SK-N-SH (cell line): ENCODE measurements at regions not wholly inside any gene's neighbourhood (a gene's known extent, or its start where the extent isn't known, plus 50 kb on each side); places are given as distances from the start of the nearest gene placed in this dataset.

Experiments
- CTCF ChIA-PET: fragments of 300-600, 350-600 bp; formaldehyde crosslinking; extraction: SDS; loops from one replicate; lab custom pipeline; 2021; lab: Yijun Ruan, JAX
- POLR2A ChIA-PET: fragments of 350-600 bp; sonication (Branson Sonifier 250); formaldehyde crosslinking; extraction: SDS; loops from one replicate; lab custom pipeline; 2020; ENCODE audit warnings: antibody characterized with exemption, inconsistent platforms; lab: Yijun Ruan, JAX
- DNase-seq: peaks from one replicate; pipeline ENCODE4 v3.0.0; 2012
- H2AFZ ChIP-seq: fragments of 200-600 bp; sonication (generic); 2 replicates; pipeline ENCODE4 v1.8.1; 2016; ENCODE audit warnings: antibody characterized with exemption, mild to moderate bottlenecking, low read depth
- H3F3A ChIP-seq: fragments of 200-600 bp; sonication (generic); replicated peaks from 2 replicates; pipeline ENCODE3; 2016; ENCODE audit warnings: antibody characterized with exemption, mild to moderate bottlenecking; ENCODE audit not compliant: insufficient read depth
- H3K27ac ChIP-seq, 2 experiments: fragments of 200-500 bp in 1 of 2; fragments of 200-600 bp in 1 of 2; sonication (Bioruptor generic) in 1 of 2; sonication (generic), shearing (Covaris generic) in 1 of 2; 2 replicates each; pipeline versions ENCODE4 v1.5.1 to v1.6.1; 2014 to 2016; ENCODE audit warnings: low read depth in 2 of 2, inconsistent platforms in 1 of 2, low read length in 1 of 2, mild to moderate bottlenecking in 1 of 2, mixed read lengths in 1 of 2
- H3K27me3 ChIP-seq: fragments of 200-600 bp; sonication (generic), shearing (Covaris generic); 2 replicates; pipeline ENCODE4 v1.6.1; 2016; ENCODE audit warnings: mixed run types; ENCODE audit not compliant: insufficient read depth
- H3K36me3 ChIP-seq, 2 experiments: fragments of 200-500 bp in 1 of 2; fragments of 200-600 bp in 1 of 2; sonication (Bioruptor generic) in 1 of 2; sonication (generic) in 1 of 2; replicated peaks in 1 of 2; 2 replicates each; pipeline versions ENCODE3 to v1.5.1; 2014 to 2016; ENCODE audit warnings: low read length in 1 of 2, mild to moderate bottlenecking in 1 of 2; ENCODE audit not compliant: insufficient read depth in 2 of 2, control insufficient read depth in 1 of 2
- H3K4me1 ChIP-seq, 2 experiments: fragments of 200-500 bp in 1 of 2; fragments of 200-600 bp in 1 of 2; sonication (Bioruptor generic) in 1 of 2; sonication (generic), shearing (Covaris generic) in 1 of 2; 2 replicates each; pipeline versions ENCODE4 v1.5.1 to v1.6.1; 2014 to 2016; ENCODE audit warnings: low read depth in 1 of 2, low read length in 1 of 2, mixed run types in 1 of 2; ENCODE audit not compliant: insufficient read depth in 2 of 2, control insufficient read depth in 1 of 2
- H3K4me2 ChIP-seq: fragments of 200-600 bp; sonication (generic), shearing (Covaris generic); 2 replicates; pipeline ENCODE4 v1.6.1; 2017; ENCODE audit warnings: mixed run types
- H3K4me3 ChIP-seq, 2 experiments: fragments of 200-500 bp in 1 of 2; fragments of 200-600 bp in 1 of 2; sonication (Bioruptor generic) in 1 of 2; sonication (generic), shearing (Covaris generic) in 1 of 2; 2 replicates each; pipeline versions ENCODE4 v1.5.1 to v1.8.1; 2014 to 2016; ENCODE audit warnings: low read depth in 2 of 2, inconsistent platforms in 1 of 2, low read length in 1 of 2, mild to moderate bottlenecking in 1 of 2, mixed read lengths in 1 of 2, moderate library complexity in 1 of 2
- H3K79me2 ChIP-seq: fragments of 200-600 bp; sonication (generic); 2 replicates; pipeline ENCODE4 v1.8.1; 2017; ENCODE audit warnings: mild to moderate bottlenecking; ENCODE audit not compliant: insufficient read depth
- H3K9ac ChIP-seq: fragments of 200-600 bp; sonication (generic); 2 replicates; pipeline ENCODE4 v1.6.1; 2017; ENCODE audit warnings: mixed run types
- H3K9me2 ChIP-seq: fragments of 200-600 bp; sonication (generic); 2 replicates; pipeline ENCODE4 v1.6.1; 2017; ENCODE audit warnings: mixed run types
- H3K9me3 ChIP-seq: fragments of 200-600 bp; sonication (generic); 2 replicates; pipeline ENCODE4 v1.6.1; 2017; ENCODE audit warnings: mixed run types, mild to moderate bottlenecking, moderate library complexity
- H4K20me1 ChIP-seq: fragments of 200-600 bp; sonication (generic); 2 replicates; pipeline ENCODE4 v1.6.1; 2017; ENCODE audit warnings: mild to moderate bottlenecking, mixed run types; ENCODE audit not compliant: insufficient read depth
- EP300 ChIP-seq, 2 experiments: IDR thresholded peaks; 2 replicates each; pipeline versions ENCODE4 v1.4.0 to v1.6.1; 2012; ENCODE audit warnings: borderline replicate concordance in 1 of 2, low read depth in 1 of 2, low read length in 1 of 2
- EZH2phosphoT487 ChIP-seq: fragments of 200-600 bp; sonication (generic); IDR thresholded peaks from 2 replicates; pipeline ENCODE4 v1.6.1; 2017; ENCODE audit warnings: low read depth, mixed run types, mild to moderate bottlenecking, antibody characterized with exemption, moderate library complexity, borderline replicate concordance
- GATA2 ChIP-seq: sonication (generic); formaldehyde crosslinking; IDR thresholded peaks from 2 replicates; pipeline ENCODE4 v1.5.0; 2020; ENCODE audit warnings: mild to moderate bottlenecking, missing genetic modification reagents
- MEF2A ChIP-seq: IDR thresholded peaks from 2 replicates; pipeline ENCODE4 v1.4.0; 2012; ENCODE audit warnings: low read depth, borderline replicate concordance
- NFIC ChIP-seq: IDR thresholded peaks from 2 replicates; pipeline ENCODE4 v1.4.0; 2012; ENCODE audit warnings: borderline replicate concordance
- NRF1 ChIP-seq: IDR thresholded peaks from 2 replicates; pipeline ENCODE4 v1.6.1; 2012; ENCODE audit warnings: low read depth, mild to moderate bottlenecking, low read length
- RAD21 ChIP-seq: IDR thresholded peaks from 2 replicates; pipeline ENCODE4 v1.6.1; 2012; ENCODE audit warnings: mild to moderate bottlenecking, low read length
- RXRA ChIP-seq: IDR thresholded peaks from 2 replicates; pipeline ENCODE4 v1.4.0; 2012; ENCODE audit warnings: low read depth, mild to moderate bottlenecking, borderline replicate concordance
- SMC3 ChIP-seq: IDR thresholded peaks from 2 replicates; pipeline ENCODE4 v1.6.1; 2012; ENCODE audit warnings: low read depth, low read length, improper control_type of control experiment
- TCF12 ChIP-seq: IDR thresholded peaks from 2 replicates; pipeline ENCODE4 v1.4.0; 2012
- WGBS: methylation state at CpG from one replicate; pipeline ENCODE4 v1.1.6; 2017; ENCODE audit warnings: low lambda C conversion rate; 5-methylcytosine and 5-hydroxymethylcytosine counted together

- POLR2A ChIA-PET, result no interaction called here
- H3K9me2 ChIP-seq, result no peaks in the 10 kb centered on the region
These were observed 325.8 kb downstream of the ABCC12 start for GRCh38 chr16:47829850-47830600.

GRCh38 chr16:47826070-47826469 is 329.7 kb downstream of the ABCC12 start:
- no peak for DNase-seq
- ChIA-PET POLR2A (no interaction called here), CTCF (interaction anchor here (1.4 kb wide), 1 partner anchor 788 kb away, joined by 3 read pairs; no protein-coding TSS in a partner anchor)
- Histone ChIP-seq H3K27ac (no peak overlapping the region), H3K79me2 (no peaks in the 10 kb centered on the region), H3K4me2 (no peak overlapping the region), H3K4me1 (no peaks in the 10 kb centered on the region; a peak in 1 of 4 replicates), H3K9me2 (no peaks in the 10 kb centered on the region), H3K4me3 (no peak overlapping the region), H2AFZ (no peak overlapping the region), H3K36me3 (no peaks in the 10 kb centered on the region), H3K9me3 (no peaks in the 10 kb centered on the region), H3F3A (no peaks in the 10 kb centered on the region), H3K27me3 (no peaks in the 10 kb centered on the region), H4K20me1 (no peaks in the 10 kb centered on the region), H3K9ac (no peak overlapping the region)
- 23% methylated on average over 4 of the region's 4 CpGs for WGBS
- TF ChIP-seq SMC3 (no peak), TCF12 (no peak), EZH2phosphoT487 (no peak)

More at GRCh38 chr16:47829850-47830600, 325.8 kb downstream of the ABCC12 start:
- Histone ChIP-seq H3K4me1 (no peaks in the 10 kb centered on the region; a peak in 1 of 4 replicates), H3K36me3 (no peaks in the 10 kb centered on the region), H3K9ac (no peak overlapping the region), H3K27ac (peak overlapping the region in 1 of 2 experiments; percentile 55; a peak in 2 of 4 replicates), H3K27me3 (no peaks in the 10 kb centered on the region), H2AFZ (no peak overlapping the region), H3K79me2 (no peaks in the 10 kb centered on the region), H3K9me3 (no peaks in the 10 kb centered on the region), H3F3A (no peaks in the 10 kb centered on the region), H3K4me2 (no peak overlapping the region), H4K20me1 (no peaks in the 10 kb centered on the region), H3K4me3 (no peak overlapping the region)
- CTCF ChIA-PET, result interaction anchor here (0.6 kb wide), 1 partner anchor 886 kb away, joined by 3 read pairs; no protein-coding TSS in a partner anchor
- no peak for DNase-seq
- no peak for TF ChIP-seq RAD21
- TF ChIP-seq EP300 (IDR thresholded peaks at IDR 0.05; ENCODE audit: borderline replicate concordance in 1 of 2, low read depth in 1 of 2, low read length in 1 of 2), result peak in 1 of 2 experiments; percentile 12; a peak in 1 of 4 replicates
- TF ChIP-seq GATA2, result peak; percentile 24; the same call in 1 of the 2 replicates
- 23% methylated on average over 2 of the region's 2 CpGs for WGBS

- Histone ChIP-seq H3K9me2 (no peaks in the 10 kb centered on the region), H3K79me2 (no peaks in the 10 kb centered on the region), H3K27me3 (no peaks in the 10 kb centered on the region), H3K4me2 (no peak overlapping the region), H3K4me1 (no peaks in the 10 kb centered on the region), H4K20me1 (no peaks in the 10 kb centered on the region), H3F3A (no peaks in the 10 kb centered on the region), H2AFZ (no peak overlapping the region), H3K27ac (no peak overlapping the region), H3K36me3 (no peaks in the 10 kb centered on the region), H3K9ac (no peak overlapping the region), H3K4me3 (no peak overlapping the region), H3K9me3 (no peaks in the 10 kb centered on the region)
- TF ChIP-seq NRF1 (no peak), GATA2 (no peak), MEF2A (no peak), NFIC (no peak), RXRA (no peak)
- CTCF ChIA-PET, result interaction anchor here (1.3 to 1.7 kb wide), 3 partner anchors 11 to 40 kb away, joined by 3 to 4 read pairs (median 4); no protein-coding TSS in a partner anchor
- 68% methylated on average over 4 of the region's 4 CpGs for whole genome bisulfite sequencing
- POLR2A ChIA-PET, result no interaction called here
- DNase-seq, result no peak
These were observed 338.7 kb downstream of the ABCC12 start for GRCh38 chr16:47817048-47817447.
